ENCODE measurements at regions not wholly inside any gene's neighbourhood (a gene's known extent, or its start where the extent isn't known, plus 50 kb on each side); places are given as distances from the start of the nearest gene placed in this dataset.

DNA sequence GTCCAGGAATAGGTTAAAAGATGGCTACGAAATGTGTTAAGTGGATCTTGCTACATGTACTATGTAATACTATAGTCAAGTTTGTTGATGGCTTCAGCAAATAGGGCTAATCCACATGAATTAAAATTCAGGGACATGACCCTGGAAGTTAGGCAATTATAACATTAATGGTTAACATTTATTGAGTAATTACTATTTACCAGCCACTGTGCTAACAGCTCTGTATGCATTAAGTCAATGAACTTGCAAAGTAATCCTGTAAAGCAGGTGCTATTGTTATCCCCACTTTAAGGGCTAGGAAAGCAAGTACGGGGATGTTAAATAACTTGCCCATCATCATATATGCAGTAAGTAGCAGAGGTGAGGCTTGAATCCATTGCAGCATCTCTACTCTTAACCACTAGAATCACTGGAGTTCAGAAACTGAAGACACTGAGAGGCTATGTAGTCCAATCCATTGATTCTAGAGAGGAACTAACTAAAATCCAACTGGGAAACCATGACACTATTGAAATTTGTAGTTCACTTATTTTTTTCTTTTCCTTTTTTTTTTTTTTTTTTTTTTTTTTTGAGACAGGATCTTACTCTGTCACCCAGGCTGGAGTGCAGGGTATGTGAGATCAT, 77.5 kb upstream of the SPINK5 start:
- no peak overlapping the region for H3K4me2 ChIP-seq (ENCODE audit: low read length, poor library complexity, severe bottlenecking)
- no peak overlapping the region for H2BK12ac ChIP-seq (ENCODE audit: low read length in 2 of 2)
- H2BK15ac ChIP-seq (ENCODE audit: low read depth, poor library complexity, severe bottlenecking) = no peak overlapping the region
- no peak for DNase-seq
- H3K9me3 ChIP-seq (ENCODE audit: control insufficient read depth, low read length) = no peaks in the 10 kb centered on the region
- no peaks in the 10 kb centered on the region for H3K79me1 ChIP-seq (replicated peaks; ENCODE audit: low read length, poor library complexity, severe bottlenecking)
- no peaks in the 10 kb centered on the region for H3K36me3 ChIP-seq (ENCODE audit: control insufficient read depth in 1 of 2, insufficient read depth in 2 of 2, low read depth in 1 of 2, low read length in 2 of 2)
- no peak overlapping the region for H3K4me3 ChIP-seq (ENCODE audit: insufficient read depth in 1 of 2, low read depth in 1 of 2, low read length in 2 of 2)
- H3K18ac ChIP-seq (ENCODE audit: low read depth in 1 of 2, low read length in 2 of 2) = no peak overlapping the region
- H3K14ac ChIP-seq (ENCODE audit: low read length in 2 of 2) = no peak overlapping the region
- H4K91ac ChIP-seq (ENCODE audit: low read length) = no peak overlapping the region
- no peak overlapping the region for H3K27ac ChIP-seq (ENCODE audit: low read length, poor library complexity, severe bottlenecking)
- no peak overlapping the region for H3K9ac ChIP-seq (ENCODE audit: low read length)
- H3K23ac ChIP-seq (ENCODE audit: low read length in 2 of 2) = no peak overlapping the region
- H3K27me3 ChIP-seq (ENCODE audit: control insufficient read depth in 1 of 2, insufficient read depth in 1 of 2, low read length in 2 of 2) = no peaks in the 10 kb centered on the region
- H2AFZ ChIP-seq (ENCODE audit: low read depth, low read length) = no peak overlapping the region
- H2AK5ac ChIP-seq (ENCODE audit: low read length, severe bottlenecking) = no peak overlapping the region
- WGBS = 80% methylated on average over 1 of the region's 2 CpGs
- no peak overlapping the region for H2BK120ac ChIP-seq (ENCODE audit: low read depth, low read length)
- H3K4ac ChIP-seq (ENCODE audit: low read depth in 1 of 2, low read length in 2 of 2) = no peak overlapping the region
- H2BK5ac ChIP-seq (ENCODE audit: low read depth, low read length, poor library complexity, severe bottlenecking) = no peak overlapping the region
- no peak overlapping the region for H4K8ac ChIP-seq (ENCODE audit: low read length)
- no peaks in the 10 kb centered on the region for H3K4me1 ChIP-seq (ENCODE audit: control insufficient read depth, insufficient read depth, low read depth, low read length)

- Histone ChIP-seq H2BK120ac (ENCODE audit: low read depth, low read length) (no peak overlapping the region), H4K91ac (ENCODE audit: low read length) (no peak overlapping the region), H3K27ac (ENCODE audit: low read length, poor library complexity, severe bottlenecking) (no peak overlapping the region), H3K9me3 (ENCODE audit: control insufficient read depth, low read length) (no peaks in the 10 kb centered on the region), H2AFZ (ENCODE audit: low read depth, low read length) (no peak overlapping the region), H4K8ac (ENCODE audit: low read length) (no peak overlapping the region), H3K4me1 (ENCODE audit: control insufficient read depth, insufficient read depth, low read depth, low read length) (no peaks in the 10 kb centered on the region), H3K18ac (ENCODE audit: low read depth in 1 of 2, low read length in 2 of 2) (no peak overlapping the region), H2AK5ac (ENCODE audit: low read length, severe bottlenecking) (no peak overlapping the region), H3K79me1 (replicated peaks; ENCODE audit: low read length, poor library complexity, severe bottlenecking) (no peaks in the 10 kb centered on the region), H3K14ac (ENCODE audit: low read length in 2 of 2) (no peak overlapping the region), H3K23ac (ENCODE audit: low read length in 2 of 2) (no peak overlapping the region), H3K27me3 (ENCODE audit: control insufficient read depth in 1 of 2, insufficient read depth in 1 of 2, low read length in 2 of 2) (no peaks in the 10 kb centered on the region), H3K4me3 (ENCODE audit: insufficient read depth in 1 of 2, low read depth in 1 of 2, low read length in 2 of 2) (no peak overlapping the region), H3K36me3 (ENCODE audit: control insufficient read depth in 1 of 2, insufficient read depth in 2 of 2, low read depth in 1 of 2, low read length in 2 of 2) (no peaks in the 10 kb centered on the region), H2BK12ac (ENCODE audit: low read length in 2 of 2) (no peak overlapping the region), H2BK5ac (ENCODE audit: low read depth, low read length, poor library complexity, severe bottlenecking) (no peak overlapping the region), H3K4me2 (ENCODE audit: low read length, poor library complexity, severe bottlenecking) (no peak overlapping the region), H2BK15ac (ENCODE audit: low read depth, poor library complexity, severe bottlenecking) (no peak overlapping the region), H3K9ac (ENCODE audit: low read length) (no peak overlapping the region), H3K4ac (ENCODE audit: low read depth in 1 of 2, low read length in 2 of 2) (no peak overlapping the region)
- 92% methylated on average over 5 of the region's 5 CpGs for WGBS
- no peak for DNase-seq
Measured at GRCh38 chr5:147985608-147986007, 78.2 kb upstream of the SPINK5 start.

DNA sequence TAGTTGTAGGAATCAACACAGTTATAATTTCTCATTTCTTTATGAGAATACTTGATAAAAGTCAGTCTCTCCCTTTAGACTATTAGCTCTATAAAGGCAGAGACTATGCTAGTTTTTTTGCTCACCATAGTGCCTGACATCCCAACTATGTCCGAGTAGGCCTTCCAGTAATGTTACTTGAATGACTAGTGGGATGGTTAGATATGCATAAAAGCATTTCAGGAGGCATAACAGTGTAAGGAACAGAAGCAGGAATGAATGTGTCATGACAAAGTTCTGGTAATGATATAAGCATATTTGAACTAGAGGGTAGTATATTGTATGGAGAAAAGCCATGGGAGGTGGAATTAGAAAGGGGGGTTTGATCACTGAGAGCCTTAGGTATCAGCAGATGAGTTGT, 77.4 kb upstream of the C5orf46 start:
- Histone ChIP-seq H3K23ac (ENCODE audit: low read length in 2 of 2) (no peak overlapping the region), H3K18ac (ENCODE audit: low read depth in 1 of 2, low read length in 2 of 2) (no peak overlapping the region), H3K9ac (ENCODE audit: low read length) (no peak overlapping the region), H3K4me2 (ENCODE audit: low read length, poor library complexity, severe bottlenecking) (no peak overlapping the region), H4K8ac (ENCODE audit: low read length) (no peak overlapping the region), H3K36me3 (ENCODE audit: control insufficient read depth in 1 of 2, insufficient read depth in 2 of 2, low read depth in 1 of 2, low read length in 2 of 2) (no peaks in the 10 kb centered on the region), H3K4me1 (ENCODE audit: control insufficient read depth, insufficient read depth, low read depth, low read length) (no peaks in the 10 kb centered on the region), H2BK120ac (ENCODE audit: low read depth, low read length) (no peak overlapping the region), H4K91ac (ENCODE audit: low read length) (no peak overlapping the region), H3K79me1 (replicated peaks; ENCODE audit: low read length, poor library complexity, severe bottlenecking) (no peaks in the 10 kb centered on the region), H2AFZ (ENCODE audit: low read depth, low read length) (no peak overlapping the region), H2BK12ac (ENCODE audit: low read length in 2 of 2) (no peak overlapping the region), H3K27ac (ENCODE audit: low read length, poor library complexity, severe bottlenecking) (no peak overlapping the region), H3K4ac (ENCODE audit: low read depth in 1 of 2, low read length in 2 of 2) (no peak overlapping the region), H3K27me3 (ENCODE audit: control insufficient read depth in 1 of 2, insufficient read depth in 1 of 2, low read length in 2 of 2) (no peaks in the 10 kb centered on the region), H2BK5ac (ENCODE audit: low read depth, low read length, poor library complexity, severe bottlenecking) (no peak overlapping the region), H3K4me3 (ENCODE audit: insufficient read depth in 1 of 2, low read depth in 1 of 2, low read length in 2 of 2) (no peak overlapping the region), H3K14ac (ENCODE audit: low read length in 2 of 2) (no peak overlapping the region), H2BK15ac (ENCODE audit: low read depth, poor library complexity, severe bottlenecking) (no peak overlapping the region), H3K9me3 (ENCODE audit: control insufficient read depth, low read length) (no peaks in the 10 kb centered on the region), H2AK5ac (ENCODE audit: low read length, severe bottlenecking) (no peak overlapping the region)
- DNase-seq = no peak
- 92% methylated on average over 1 of the region's 1 CpG for WGBS

DNA sequence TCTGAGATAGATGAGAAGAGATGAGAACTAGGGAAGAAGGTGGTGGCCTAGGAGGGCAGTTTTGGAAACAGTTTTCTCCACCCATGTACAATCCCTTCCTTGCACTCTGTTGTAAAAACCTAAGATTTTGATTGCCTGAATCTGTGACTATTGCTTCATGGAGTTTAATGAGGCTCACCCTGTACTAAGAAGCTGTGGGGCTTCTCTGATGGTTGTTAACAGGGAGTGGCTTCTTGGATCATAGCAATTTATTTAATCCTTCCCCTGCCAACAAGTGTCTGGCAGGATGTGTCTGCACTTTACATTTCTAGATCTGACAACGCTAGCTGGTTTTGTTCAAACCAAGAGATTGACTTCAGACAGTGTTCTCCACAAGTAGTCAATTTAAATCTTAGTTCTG, 74.7 kb upstream of the C5orf46 start:
- no peak for DNase-seq
- Histone ChIP-seq H3K4ac (ENCODE audit: low read depth in 1 of 2, low read length in 2 of 2) (no peak overlapping the region), H3K23ac (ENCODE audit: low read length in 2 of 2) (no peak overlapping the region), H3K4me3 (ENCODE audit: insufficient read depth in 1 of 2, low read depth in 1 of 2, low read length in 2 of 2) (no peak overlapping the region), H3K79me1 (replicated peaks; ENCODE audit: low read length, poor library complexity, severe bottlenecking) (no peaks in the 10 kb centered on the region), H3K9me3 (ENCODE audit: control insufficient read depth, low read length) (no peaks in the 10 kb centered on the region), H3K14ac (ENCODE audit: low read length in 2 of 2) (no peak overlapping the region), H2BK120ac (ENCODE audit: low read depth, low read length) (no peak overlapping the region), H3K4me1 (ENCODE audit: control insufficient read depth, insufficient read depth, low read depth, low read length) (no peaks in the 10 kb centered on the region), H3K9ac (ENCODE audit: low read length) (no peak overlapping the region), H2AK5ac (ENCODE audit: low read length, severe bottlenecking) (no peak overlapping the region), H3K18ac (ENCODE audit: low read depth in 1 of 2, low read length in 2 of 2) (no peak overlapping the region), H3K27ac (ENCODE audit: low read length, poor library complexity, severe bottlenecking) (no peak overlapping the region), H4K91ac (ENCODE audit: low read length) (no peak overlapping the region), H2AFZ (ENCODE audit: low read depth, low read length) (no peak overlapping the region), H3K36me3 (ENCODE audit: control insufficient read depth in 1 of 2, insufficient read depth in 2 of 2, low read depth in 1 of 2, low read length in 2 of 2) (no peaks in the 10 kb centered on the region), H4K8ac (ENCODE audit: low read length) (no peak overlapping the region), H2BK5ac (ENCODE audit: low read depth, low read length, poor library complexity, severe bottlenecking) (no peak overlapping the region), H3K4me2 (ENCODE audit: low read length, poor library complexity, severe bottlenecking) (no peak overlapping the region), H2BK15ac (ENCODE audit: low read depth, poor library complexity, severe bottlenecking) (no peak overlapping the region), H3K27me3 (ENCODE audit: control insufficient read depth in 1 of 2, insufficient read depth in 1 of 2, low read length in 2 of 2) (no peaks in the 10 kb centered on the region), H2BK12ac (ENCODE audit: low read length in 2 of 2) (no peak overlapping the region)
- WGBS = 38% methylated on average over 1 of the region's 1 CpG
